KOPT-K1 (cell line): ENCODE measurements at regions not wholly inside any gene's neighbourhood (a gene's known extent, or its start where the extent isn't known, plus 50 kb on each side); places are given as distances from the start of the nearest gene placed in this dataset.
A peak's percentile ranks its signal among the peaks of the same experiment; 100 is the strongest.
"Not testable (repeated sequence)": the region's sequence is repeated elsewhere in the genome, so short reads cannot be mapped to it uniquely, and the experiment has no call there.

Source experiments
- H3K27ac ChIP-seq: fragments of 200-600 bp; sonication (generic); 2 replicates; pipeline ENCODE4 v1.5.1; 2016; ENCODE audit warnings: antibody characterized with exemption, mild to moderate bottlenecking, low read depth, low read length; ENCODE audit not compliant: poor library complexity, severe bottlenecking
- H3K36me3 ChIP-seq: fragments of 200-600 bp; sonication (generic); 2 replicates; pipeline ENCODE4 v1.5.1; 2017; ENCODE audit warnings: antibody characterized with exemption, mild to moderate bottlenecking, low read length, moderate library complexity; ENCODE audit not compliant: insufficient read depth
- H3K9me3 ChIP-seq: fragments of 200-600 bp; sonication (generic); 2 replicates; pipeline ENCODE4 v1.5.1; 2017; ENCODE audit warnings: antibody characterized with exemption, low read length, mild to moderate bottlenecking; ENCODE audit not compliant: insufficient read depth, poor library complexity, severe bottlenecking

DNA sequence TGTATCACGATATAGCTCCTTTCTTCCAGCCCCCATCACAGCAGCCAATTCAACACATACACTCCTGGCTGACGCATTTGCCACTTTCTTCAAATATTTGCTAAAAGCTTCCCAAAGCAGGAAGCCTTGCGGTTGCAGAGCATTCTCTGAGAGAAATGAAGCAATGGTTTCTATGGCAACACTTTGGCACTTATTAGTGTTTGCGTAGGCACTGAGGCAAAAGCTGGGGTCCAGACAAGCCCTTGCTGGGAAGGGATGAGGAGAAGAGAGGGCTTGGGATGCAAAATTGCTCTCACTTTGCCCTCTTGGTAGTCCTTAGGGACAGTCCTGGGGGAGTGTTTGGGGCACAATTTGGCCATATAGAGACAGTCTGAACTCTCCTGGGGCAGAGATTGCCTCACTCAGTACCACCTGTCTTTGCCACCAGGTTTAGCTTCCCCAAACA, 55.0 kb upstream of the PAK3 start:
- Histone ChIP-seq H3K9me3 (no peaks in the 10 kb centered on the region), H3K27ac (peak overlapping the region; percentile 38), H3K36me3 (no peaks in the 10 kb centered on the region)

DNA sequence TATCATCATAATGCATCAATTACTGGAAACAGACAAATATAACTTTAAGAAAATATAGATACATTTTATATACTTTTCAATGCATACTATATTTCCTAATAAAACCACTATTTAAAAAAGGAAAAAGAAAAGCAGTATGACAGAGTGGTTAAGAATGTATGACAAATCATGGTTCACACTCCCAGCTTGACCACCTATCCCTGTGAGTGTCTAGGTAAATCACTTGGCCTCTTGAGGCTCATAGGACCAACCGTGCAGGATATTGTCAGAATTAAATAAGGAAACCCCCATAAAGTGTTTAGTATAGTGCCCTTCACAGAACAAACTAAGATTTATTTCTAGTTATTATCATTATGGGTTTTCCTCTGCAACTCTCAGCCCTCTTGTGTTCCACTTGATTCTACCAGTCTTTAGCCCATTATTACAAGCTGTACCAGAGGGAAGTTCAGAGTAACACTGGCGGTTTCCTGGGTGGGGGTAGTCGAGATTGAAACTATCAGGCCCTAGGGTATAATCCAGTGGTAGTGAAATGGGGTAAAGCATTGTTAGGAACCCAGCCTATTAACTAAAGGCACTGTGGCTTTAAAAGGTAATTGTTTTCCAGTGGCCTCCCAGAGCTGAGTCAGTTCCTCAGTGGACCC, 55.5 kb upstream of the PAK3 start:
- peak overlapping the region; percentile 38 for H3K27ac ChIP-seq
- H3K9me3 ChIP-seq = no peaks in the 10 kb centered on the region
- no peaks in the 10 kb centered on the region for H3K36me3 ChIP-seq

DNA sequence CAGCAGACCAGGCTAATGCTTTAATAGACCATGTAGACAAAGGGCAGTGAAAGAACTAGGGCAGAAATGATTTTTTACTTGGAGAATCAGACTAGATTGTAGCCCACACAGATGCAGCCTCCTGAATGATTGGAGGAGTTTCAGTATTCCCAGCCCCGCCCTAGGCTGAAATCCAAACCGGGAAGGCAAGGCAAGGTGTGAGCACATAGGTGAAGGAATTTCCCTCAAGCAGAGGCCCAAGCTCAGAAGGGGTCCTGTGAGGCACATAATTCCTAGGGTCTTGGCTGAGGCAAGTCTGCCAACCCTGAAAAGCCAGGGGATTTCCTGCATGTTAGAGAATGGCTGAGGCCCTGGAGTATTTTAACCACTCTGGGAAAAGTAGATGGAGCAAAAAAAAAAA, 56.4 kb upstream of the PAK3 start:
- Histone ChIP-seq H3K36me3 (no peaks in the 10 kb centered on the region), H3K9me3 (no peaks in the 10 kb centered on the region), H3K27ac (no peak overlapping the region)

DNA sequence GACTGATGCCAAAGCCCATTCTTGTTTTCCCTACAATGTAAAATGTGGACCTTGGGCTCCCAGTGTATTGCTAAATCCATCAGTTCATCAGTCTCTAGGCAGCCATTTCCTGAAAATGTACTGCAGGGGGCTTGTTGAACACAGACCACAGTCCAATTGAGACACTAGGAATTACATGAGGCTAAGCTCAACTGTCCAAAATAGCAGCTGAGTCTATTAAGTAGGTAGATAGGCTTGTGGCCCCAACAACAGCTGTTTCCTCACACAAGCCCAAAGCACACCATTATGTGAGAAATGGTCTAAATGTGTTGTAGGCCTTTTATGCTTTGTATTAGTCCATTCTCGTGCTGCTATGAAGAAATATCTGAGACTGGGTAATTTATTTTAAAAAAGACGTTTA, 60.0 kb upstream of the PAK3 start:
- no peak overlapping the region for H3K27ac ChIP-seq
- H3K36me3 ChIP-seq = no peaks in the 10 kb centered on the region
- no peaks in the 10 kb centered on the region for H3K9me3 ChIP-seq

DNA sequence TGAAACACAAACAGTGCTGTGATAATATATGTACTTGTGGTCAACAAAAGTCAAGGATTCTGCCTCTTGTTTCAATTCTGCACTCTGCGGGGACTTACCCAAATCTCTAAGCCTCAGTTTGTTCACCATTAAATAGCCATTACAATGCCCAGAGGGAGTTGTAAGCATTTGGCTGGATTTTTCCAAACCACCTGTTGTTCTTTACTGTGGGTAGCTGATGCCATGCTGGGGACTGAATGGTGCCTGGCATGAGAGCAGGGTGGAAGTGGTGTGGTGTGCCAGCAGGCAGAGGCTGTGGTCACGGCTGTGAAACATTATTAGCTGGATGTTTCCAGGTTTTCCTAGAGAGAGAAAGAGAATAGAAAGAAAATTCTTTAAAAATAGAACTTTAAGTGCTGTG, 60.7 kb upstream of the PAK3 start:
- no peak overlapping the region for H3K27ac ChIP-seq
- H3K36me3 ChIP-seq = no peaks in the 10 kb centered on the region
- no peaks in the 10 kb centered on the region for H3K9me3 ChIP-seq

DNA sequence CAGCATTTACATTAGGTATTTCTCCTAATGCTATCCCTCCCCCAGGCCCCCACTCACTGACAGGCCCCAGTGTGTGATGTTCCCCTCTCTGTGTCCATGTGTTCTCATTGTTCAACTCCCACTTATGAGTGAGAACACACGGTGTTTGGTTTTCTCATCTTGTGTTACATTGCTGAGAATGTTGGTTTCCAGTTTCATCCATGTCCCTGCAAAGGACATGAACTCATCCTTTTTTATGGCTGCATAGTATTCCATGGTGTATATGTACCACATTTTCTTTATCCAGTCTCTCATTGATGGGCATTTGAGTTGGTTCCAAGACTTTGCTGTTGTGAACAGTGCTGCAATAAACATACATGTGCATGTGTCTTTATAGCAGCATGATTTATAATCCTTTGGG, 73.0 kb upstream of the PAK3 start:
- H3K27ac ChIP-seq, H3K9me3 ChIP-seq, H3K36me3 ChIP-seq: not testable (repeated sequence)

DNA sequence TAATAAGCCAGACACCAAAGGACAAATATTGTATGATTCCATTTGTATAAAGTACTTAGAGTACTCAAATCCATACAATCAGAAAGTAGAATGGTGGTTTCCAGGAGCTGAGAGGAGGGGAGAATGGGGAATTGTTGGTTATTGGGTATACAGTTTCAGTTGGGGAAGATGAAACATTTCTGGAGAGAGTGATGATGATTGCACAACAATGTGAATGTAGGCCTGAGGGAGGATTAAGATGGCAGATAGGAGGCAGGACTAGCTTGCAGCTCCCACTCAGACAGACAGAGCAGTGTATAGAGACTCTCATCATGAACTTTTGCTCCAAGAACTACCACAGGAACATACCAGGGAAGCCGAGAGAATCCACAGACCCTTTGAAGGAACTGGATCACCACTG, 75.7 kb upstream of the PAK3 start:
- Histone ChIP-seq H3K27ac (no peak overlapping the region), H3K36me3 (no peaks in the 10 kb centered on the region), H3K9me3 (no peaks in the 10 kb centered on the region)

DNA sequence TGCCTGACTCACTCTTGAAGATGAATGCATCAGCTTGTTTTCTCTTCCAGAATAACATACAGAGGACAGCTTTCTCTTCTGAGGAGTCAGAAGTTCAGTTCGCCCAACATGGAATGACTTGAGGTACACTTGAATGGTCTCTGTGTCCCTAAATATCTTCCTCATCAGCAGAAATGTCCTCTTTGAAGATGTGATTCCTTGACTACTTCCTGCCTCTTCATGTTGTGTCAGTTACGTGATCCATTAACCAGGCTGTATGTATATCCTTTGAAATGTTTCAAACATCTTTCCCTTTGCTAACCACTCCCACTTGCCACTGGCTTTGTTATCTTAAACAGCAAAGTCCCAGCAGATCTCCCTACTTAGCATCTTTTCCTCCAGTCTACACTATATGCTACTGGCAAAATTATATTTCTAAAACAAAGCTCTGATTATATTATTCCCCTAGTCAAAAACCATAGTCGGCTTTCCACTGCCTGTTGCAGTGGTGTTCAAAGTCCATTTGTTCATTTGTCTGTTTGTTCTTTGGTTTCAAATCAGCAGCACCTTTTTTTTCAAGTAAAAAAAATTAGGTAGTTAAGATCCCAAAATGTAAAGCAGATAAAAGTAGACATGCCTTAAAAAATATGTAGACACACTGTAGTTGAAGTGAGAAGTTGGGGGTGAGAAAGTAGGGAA, 82.1 kb upstream of the PAK3 start:
- no peaks in the 10 kb centered on the region for H3K9me3 ChIP-seq
- no peaks in the 10 kb centered on the region for H3K36me3 ChIP-seq
- no peak overlapping the region for H3K27ac ChIP-seq

DNA sequence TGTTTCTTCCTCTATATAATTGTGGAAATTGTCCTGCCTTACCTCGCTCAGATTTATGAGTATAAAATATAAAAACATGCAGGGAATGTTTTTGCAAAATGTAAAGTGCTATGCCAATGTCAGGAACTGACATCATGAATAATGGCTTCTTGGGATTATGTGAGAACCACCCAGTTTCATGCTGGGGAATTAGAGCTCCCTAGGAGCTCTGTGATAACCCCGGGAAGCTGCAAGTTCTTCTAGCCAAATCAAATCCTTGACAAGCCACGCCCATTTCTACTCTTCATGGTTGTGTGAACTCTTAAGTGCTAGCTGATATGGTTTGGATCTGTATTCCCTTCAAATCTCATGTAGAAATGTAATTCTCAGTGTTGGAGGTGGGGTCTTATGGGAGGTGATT, 85.9 kb upstream of the PAK3 start:
- Histone ChIP-seq H3K27ac (no peak overlapping the region), H3K9me3 (no peaks in the 10 kb centered on the region), H3K36me3 (no peaks in the 10 kb centered on the region)

DNA sequence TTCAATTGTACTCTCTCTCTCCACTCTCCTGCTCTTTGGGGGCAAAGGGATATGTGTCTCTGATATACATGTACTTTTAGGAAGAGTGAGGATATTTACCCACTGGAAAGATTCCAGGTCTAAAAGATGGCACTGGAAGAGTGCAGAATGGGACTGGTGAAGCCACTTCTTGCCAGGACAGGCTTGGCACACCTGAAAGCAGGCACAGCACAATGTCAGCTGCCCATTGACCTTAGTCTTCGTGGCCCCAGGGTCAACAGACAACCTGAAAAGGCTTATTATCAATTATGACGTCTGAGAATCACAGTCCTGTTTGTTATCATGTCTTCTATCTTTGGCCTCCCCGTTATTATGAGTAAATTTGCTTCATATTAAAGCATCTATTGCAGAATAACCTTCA, 86.7 kb upstream of the PAK3 start:
- Histone ChIP-seq H3K9me3 (no peaks in the 10 kb centered on the region), H3K36me3 (no peaks in the 10 kb centered on the region), H3K27ac (no peak overlapping the region)

DNA sequence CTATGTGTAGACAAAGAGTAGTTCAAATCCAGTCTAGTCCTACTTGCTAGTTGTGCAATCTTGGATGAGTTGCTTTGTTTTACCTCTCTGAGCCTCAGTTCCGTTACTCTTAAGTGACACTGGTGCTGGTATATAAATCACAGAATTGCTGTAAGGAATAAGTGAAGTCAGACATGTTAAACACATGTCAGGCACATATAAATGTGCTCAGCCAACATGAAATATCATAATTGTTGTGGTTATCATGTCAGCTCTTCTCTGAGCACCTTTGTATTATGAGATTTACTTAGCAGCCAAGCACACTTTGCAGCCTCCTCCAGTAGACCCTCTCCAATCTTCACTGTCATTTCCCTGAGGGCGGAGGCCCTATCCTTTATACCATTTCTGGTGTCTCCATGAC, 87.9 kb upstream of the PAK3 start:
- H3K36me3 ChIP-seq = no peaks in the 10 kb centered on the region
- H3K9me3 ChIP-seq = no peaks in the 10 kb centered on the region
- no peak overlapping the region for H3K27ac ChIP-seq

DNA sequence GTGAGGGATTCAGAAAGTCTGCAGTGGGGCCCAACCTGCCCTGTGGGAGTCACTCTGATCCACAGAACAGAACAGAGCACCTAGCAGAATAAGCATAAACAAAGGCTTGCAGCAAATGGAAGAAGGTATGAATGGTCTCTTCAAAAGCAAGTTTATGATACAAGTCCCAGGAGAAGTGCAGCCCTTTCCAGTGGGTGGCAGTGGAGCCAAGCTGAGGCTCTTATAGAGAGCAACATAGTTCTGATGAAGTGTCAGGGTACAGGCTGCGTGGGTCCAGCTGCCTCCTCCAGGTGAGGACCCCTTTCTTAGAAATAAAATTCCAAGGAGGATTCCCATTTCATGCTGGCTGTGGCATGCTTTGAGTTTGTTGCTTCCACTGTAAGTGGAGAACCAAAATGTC, 88.8 kb upstream of the PAK3 start:
- no peaks in the 10 kb centered on the region for H3K9me3 ChIP-seq
- H3K27ac ChIP-seq = no peak overlapping the region
- no peaks in the 10 kb centered on the region for H3K36me3 ChIP-seq

DNA sequence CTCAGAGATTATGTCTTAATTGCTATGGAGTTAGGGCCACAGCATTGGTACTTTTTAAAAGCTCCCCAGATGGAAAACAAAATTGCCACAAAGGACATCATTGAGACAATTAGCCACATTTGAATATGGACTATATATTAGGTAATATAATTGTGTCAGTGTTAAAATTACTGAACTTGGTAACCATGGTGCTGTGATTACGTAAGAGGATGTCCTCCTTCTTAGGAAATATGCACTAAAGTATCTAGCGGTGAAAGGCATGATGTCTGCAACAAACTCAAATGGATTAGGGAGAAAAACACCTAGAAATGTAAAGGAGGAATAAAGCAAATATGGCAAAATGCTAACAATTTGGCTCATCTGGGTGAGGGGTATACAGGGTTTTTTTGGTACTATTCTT, 89.9 kb upstream of the PAK3 start:
- Histone ChIP-seq H3K36me3 (no peaks in the 10 kb centered on the region), H3K27ac (no peak overlapping the region), H3K9me3 (no peaks in the 10 kb centered on the region)

DNA sequence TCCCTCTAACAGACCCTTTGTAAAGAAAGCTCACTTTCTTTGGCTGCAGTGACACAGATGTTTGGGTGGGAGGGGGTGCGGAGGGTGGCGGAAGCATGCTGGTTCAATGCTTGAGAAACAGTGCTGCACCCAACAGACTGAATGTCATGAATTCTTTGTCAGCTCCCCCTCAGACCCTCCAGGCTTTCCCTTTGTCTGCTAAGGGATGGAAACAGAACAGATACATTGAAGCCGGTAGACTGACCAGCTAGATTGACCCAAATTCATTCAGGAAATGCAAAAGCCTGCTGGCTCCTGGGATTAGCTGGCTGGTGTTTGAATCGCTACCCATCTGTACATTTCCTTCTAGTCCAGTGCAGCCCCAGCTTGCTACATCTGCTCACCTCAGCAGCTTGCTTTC, 90.8 kb upstream of the PAK3 start:
- H3K9me3 ChIP-seq = no peaks in the 10 kb centered on the region
- no peak overlapping the region for H3K27ac ChIP-seq
- no peaks in the 10 kb centered on the region for H3K36me3 ChIP-seq

DNA sequence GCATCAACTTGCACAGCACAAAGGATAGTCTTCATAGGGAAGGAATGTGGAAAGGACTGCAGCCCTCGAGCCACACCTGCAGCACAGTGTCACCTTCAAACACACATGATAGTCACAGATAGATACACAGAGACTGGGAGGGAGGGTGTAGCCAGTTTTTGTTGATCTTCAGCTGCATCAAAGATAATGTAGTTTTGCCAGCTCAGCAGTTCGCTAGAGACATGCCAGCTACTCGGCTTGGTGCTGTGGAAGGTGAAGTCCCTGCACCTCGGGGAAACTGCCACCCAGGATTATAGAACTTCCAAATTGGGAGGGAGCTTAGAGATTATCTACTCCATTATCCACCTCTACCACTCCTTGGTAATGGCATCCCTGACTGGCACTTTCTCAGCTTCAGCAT, 92.9 kb upstream of the PAK3 start:
- H3K27ac ChIP-seq = no peak overlapping the region
- H3K9me3 ChIP-seq = no peaks in the 10 kb centered on the region

DNA sequence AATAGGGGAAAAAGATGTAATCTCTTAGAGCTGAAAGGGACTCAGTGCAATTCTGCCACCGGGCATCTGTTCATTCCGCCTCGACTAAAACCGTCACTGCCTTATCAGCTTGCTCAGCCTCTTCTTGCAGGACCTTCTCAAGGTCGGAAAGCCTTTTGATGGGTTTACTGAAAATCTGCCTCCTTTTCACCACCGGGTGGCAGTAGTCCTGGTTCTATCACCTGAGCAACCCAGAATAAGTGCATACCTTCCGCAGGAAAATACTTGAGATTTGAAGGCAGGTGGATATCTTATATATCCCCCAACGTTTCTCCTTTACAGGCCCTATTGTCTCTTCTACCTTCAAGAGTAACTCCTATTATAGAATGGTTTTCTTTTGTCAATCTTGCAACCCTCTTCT, 103.4 kb upstream of the PAK3 start:
- H3K36me3 ChIP-seq = no peaks in the 10 kb centered on the region
- H3K9me3 ChIP-seq = no peaks in the 10 kb centered on the region
- no peak overlapping the region for H3K27ac ChIP-seq

More for the DNA sequence above, 92.9 kb upstream of the PAK3 start:
- no peaks in the 10 kb centered on the region for H3K36me3 ChIP-seq
